Lower leg skin (tissue), 3 donors: ENCODE measurements at regions not wholly inside any gene's neighbourhood (a gene's known extent, or its start where the extent isn't known, plus 50 kb on each side); places are given as distances from the start of the nearest gene placed in this dataset.

Source experiments
- POLR2A ChIP-seq, 2 donors: fragments of 450-650 bp; IDR thresholded peaks; one replicate each; pipeline ENCODE4 v1.6.1; 2016 to 2017; ENCODE audit warnings: antibody characterized with exemption in 2 of 2, mild to moderate bottlenecking in 1 of 2, moderate library complexity in 1 of 2
- TF ChIP-seq, protein P1 (sequence below), 3 donors: fragments of 450-650 bp; IDR thresholded peaks; one replicate each; pipeline ENCODE4 v1.5.1; 2016; ENCODE audit warnings: antibody characterized with exemption in 3 of 3, mild to moderate bottlenecking in 3 of 3, moderate library complexity in 2 of 3

DNA sequence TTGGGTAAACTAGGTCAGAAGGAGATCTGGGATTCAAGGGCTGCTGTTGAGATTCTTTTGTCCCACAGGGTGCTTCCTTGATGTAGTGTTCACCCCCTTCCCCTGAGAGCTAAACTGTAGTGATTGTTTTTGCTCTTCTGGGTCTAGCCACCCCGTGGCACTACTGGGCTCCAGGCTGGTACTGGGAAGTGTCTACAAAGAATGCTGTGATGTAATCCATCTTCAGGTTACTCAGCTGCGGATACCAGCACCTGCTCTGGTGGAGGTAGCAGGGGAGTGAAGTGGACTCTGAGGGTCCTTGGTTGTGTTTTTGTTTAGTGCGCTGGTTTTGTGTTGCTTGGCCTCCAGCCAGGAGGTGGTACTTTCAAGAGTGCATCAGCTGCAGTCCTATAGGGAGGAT, 365.5 kb downstream of the ZNF674 start:
- TF ChIP-seq, protein P1, sequence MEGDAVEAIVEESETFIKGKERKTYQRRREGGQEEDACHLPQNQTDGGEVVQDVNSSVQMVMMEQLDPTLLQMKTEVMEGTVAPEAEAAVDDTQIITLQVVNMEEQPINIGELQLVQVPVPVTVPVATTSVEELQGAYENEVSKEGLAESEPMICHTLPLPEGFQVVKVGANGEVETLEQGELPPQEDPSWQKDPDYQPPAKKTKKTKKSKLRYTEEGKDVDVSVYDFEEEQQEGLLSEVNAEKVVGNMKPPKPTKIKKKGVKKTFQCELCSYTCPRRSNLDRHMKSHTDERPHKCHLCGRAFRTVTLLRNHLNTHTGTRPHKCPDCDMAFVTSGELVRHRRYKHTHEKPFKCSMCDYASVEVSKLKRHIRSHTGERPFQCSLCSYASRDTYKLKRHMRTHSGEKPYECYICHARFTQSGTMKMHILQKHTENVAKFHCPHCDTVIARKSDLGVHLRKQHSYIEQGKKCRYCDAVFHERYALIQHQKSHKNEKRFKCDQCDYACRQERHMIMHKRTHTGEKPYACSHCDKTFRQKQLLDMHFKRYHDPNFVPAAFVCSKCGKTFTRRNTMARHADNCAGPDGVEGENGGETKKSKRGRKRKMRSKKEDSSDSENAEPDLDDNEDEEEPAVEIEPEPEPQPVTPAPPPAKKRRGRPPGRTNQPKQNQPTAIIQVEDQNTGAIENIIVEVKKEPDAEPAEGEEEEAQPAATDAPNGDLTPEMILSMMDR (IDR thresholded peaks at IDR 0.05), result no peak
- no peak for TF ChIP-seq POLR2A (IDR thresholded peaks at IDR 0.05)
